SHP77 (cell line): ENCODE measurements at regions not wholly inside any gene's neighbourhood (a gene's known extent, or its start where the extent isn't known, plus 50 kb on each side); places are given as distances from the start of the nearest gene placed in this dataset.
"Not testable (repeated sequence)": the region's sequence is repeated elsewhere in the genome, so short reads cannot be mapped to it uniquely, and the experiment has no call there.

ENCODE experiments used
- DNase-seq, 2 experiments: peaks; one replicate each; lab custom pipeline; 2025; lab: John Stamatoyannopoulos, UW

DNA sequence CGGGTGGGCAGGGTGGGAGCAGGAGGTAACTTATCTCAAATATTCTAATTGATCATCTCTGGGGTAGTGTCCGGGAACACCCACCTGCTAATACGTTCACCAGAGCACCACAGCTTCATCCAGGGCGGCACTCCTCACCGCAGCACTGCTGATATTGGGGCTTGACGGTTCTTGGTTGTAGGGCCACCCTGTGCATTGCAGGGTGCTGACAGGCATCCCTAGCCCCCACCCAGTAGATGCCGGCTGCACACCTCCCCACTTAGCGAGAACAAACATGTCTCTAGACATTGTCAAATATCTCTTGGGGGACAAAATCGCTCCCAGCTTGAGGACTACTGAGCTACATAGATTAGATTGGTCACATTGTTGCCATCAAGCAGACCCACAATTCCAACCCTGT is 73.9 kb upstream of the WASF3 start:
- DNase-seq = no peak

DNA sequence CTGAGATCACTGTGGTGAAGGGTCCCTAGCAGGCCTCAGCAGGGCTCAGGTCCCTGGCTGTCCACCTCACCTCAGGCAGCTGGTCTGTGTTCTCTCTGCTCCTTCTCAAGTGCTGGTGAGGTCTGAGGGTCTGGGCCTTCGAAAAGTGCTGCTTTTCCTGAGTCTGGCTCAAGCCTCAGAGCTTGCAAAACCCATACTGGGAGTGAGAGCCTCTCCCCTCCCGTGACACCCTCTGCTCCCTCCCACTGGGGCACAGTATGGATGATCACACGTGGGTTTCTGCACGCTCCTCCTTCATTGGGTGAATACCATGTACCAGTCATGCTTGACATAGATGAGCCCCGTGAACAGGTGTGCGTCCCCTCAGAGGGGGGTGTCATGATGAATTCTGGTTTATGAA is 73.3 kb upstream of the WASF3 start:
- no peak for DNase-seq

DNA sequence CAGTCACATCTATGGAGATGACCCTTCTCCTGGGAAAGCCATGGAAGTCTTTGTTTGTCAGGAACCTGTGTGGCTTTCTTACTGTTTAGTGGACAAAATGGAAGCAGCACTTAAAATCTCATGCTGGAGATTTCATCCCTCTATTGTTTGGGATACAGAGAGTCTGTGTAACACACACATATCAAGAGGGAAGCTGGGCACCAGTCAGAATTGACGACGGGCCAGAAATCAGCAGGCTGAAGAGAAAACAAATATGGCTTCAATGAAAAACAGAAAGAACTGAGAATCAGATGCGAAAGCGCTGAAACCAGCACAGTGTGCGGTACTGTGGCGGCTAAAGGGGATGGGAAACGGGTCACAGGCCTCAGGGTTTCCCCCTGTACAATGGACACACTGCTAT is 72.2 kb upstream of the WASF3 start:
- no peak for DNase-seq

DNA sequence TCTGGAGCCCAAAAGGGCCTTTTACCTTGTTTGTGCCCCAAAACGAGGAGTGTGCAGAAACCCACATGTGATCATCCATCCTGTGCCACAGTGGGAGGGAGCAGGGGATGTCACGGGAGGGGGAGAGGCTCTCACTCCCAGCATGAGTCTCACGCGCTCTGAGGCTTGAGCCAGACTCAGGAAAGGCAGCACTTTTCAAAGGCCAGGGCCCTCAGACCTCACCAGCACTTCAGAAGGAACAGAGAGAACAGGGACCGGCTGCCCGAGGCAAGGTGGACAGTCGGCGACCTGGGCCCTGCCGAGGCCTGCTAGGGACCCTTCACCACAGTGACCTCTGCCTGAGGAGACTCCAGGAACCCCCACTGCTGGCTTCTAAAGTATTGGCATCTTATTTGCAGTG is 71.7 kb upstream of the WASF3 start:
- no peak for DNase-seq

DNA sequence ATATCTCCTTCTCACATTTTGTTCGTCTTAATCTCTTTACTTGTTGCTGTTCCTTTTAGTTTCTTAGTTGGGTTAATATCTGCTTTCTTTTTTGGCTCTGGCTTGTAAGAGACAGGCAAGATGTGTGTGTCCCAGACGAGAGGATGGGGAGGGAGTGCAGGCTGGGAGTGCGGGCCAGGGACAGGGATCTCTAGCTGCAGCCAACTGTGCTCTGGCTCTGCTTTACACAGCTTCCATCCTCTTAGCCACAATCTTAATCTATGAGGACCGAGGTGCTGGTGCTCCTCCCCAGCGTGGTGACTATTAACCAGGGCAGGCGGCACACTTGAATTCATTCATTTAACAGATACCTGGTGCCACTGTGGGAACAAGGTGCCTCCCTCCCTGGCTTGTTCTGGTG is 70.9 kb upstream of the WASF3 start:
- DNase-seq = no peak

DNA sequence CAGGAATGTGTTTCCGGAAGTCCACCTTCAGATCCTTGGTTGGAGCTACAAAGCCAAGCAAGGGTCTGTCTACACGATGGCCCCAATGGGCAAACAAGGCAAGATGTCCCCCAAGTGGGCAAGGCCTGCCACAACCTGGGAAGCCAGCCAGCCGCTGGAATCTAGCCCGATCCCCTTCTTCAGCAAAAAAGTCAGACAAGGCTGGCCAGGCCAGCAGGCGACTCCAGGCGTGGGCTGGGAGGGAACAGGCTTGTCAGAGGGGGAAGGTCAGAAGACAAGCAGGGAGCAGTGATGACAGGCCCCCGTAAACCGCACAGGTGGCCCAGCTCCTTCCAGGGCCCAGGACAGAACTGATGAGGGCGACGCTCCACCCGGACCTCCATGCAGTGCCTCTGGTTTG is 69.7 kb upstream of the WASF3 start:
- no peak for DNase-seq

DNA sequence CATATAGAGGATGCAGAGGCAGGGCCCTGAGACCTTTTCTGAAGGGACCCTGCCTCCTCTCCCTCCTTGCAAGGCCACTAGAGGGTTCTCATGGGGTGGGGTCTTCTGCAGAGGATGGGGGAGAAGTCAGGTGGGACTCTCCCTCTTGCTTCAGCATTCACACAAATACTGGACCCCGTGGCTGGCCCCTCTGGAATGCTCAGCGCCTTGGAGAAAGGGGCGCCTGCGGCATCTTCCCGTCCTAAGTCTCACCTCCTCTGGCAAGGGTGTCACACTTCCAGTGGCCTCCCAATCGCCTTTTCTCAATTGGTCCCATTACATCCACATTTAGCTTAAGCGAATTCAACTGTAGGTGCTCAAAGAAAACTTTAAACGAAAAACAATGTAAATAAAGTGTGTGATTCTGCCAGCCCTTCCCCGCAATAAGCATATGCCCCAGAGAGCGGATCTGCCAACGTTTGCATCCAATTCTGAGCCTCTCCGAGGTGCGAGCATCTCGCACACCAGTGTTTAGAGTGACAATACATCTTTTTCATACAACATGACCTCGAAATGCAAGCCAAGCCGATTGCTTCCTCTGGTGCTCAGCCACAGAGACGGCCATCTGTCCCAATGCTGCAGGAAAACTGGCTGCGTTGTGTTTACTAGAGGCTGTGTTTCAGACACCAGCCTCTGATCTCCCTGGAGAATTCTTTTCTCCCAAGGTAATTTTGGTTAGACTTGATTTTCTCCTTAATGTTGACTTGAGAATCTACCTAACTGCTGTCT is 69.1 kb upstream of the WASF3 start:
- no peak for DNase-seq

DNA sequence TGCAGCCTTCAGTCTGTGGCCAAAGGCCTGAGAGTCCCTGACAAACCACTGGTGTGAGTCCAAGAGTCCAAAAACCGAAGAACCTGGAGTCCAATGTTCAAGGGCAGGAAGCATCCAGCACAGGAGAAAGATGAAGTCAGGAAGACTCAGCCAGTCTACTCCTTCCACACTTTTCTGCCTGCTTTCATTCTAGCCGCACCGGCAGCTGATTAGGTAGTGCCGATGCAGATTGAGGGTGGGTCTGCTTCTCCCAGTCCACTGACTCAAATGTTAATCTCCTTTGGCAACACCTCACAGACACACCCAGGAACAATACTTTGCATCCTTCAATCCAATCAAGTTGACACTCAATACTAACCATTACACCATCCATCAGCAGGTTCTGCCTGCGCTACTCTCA is 65.2 kb upstream of the WASF3 start:
- DNase-seq = not testable (repeated sequence)

DNA sequence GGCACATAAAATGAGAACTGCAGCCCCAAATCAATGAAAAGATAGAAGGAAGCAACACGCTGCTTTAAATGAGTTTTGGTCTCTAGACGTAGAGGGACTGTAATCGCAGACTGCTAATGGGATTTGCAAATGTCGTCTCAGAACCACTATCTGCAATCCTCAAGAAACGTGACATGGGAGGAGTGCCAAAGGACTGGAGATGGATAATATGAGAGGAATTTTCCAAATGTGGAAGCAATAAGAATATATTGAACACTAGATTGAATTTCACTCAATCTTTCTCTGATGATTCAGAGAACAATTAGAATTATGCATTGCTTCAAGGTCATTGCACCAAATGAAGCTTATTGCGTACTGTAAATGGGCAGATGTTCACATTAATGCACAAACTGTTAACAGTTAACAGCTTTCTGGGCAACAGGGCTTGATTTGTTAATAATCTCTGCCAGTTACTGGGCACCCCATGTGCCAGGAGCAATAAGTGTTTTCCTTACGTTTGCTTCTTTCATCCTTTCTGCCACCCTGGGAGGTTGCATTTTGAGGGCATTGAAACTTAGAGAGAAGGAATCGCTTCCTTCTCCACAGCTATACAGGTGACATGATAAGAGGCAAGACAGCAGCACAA is 62.8 kb upstream of the WASF3 start:
- no peak for DNase-seq

DNA sequence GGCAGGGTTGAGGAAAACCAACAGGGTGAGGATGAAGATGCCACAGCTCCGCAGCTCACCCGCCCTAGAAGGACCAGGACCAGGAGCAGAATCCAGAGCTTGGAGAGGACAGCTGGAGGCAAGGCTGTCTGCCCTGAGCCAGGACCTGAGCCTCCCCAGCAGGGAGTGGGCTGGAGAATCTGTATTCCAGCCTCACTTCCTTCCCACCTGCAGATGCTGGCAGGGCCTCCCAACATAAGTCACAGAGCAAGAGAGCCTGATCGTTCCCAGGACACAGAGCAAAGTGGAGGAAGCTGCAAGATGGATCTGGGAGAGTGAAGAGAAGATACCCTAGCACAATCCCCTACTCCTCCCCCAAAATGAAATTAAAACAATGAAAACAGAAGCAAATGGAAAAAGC is 61.7 kb upstream of the WASF3 start:
- DNase-seq = no peak

DNA sequence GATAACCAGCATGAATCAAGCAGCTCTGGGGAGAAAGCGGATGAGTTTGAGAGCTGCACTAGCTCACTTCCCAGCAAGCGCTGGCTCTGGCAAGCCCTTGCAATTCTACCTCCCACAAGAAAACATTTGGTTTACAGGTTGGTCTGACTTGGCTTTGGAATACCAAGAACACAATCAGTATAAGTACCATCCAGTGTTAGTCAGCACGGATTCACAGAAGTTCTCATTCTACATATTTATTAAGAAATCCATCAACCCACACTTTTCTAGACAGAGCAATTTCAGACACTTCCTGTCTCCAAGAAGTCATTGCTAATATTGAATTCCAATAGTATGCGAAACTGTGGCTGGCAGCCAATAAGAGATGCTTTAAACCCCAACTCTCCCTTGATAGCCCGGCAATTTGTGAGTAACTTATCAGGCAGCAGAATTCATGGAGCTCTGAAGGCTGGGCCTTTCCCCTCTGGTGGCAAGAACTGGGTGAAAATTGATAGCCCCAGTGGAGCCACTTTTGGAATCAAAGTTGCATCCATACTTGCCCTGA is 59.4 kb upstream of the WASF3 start:
- no peak for DNase-seq

DNA sequence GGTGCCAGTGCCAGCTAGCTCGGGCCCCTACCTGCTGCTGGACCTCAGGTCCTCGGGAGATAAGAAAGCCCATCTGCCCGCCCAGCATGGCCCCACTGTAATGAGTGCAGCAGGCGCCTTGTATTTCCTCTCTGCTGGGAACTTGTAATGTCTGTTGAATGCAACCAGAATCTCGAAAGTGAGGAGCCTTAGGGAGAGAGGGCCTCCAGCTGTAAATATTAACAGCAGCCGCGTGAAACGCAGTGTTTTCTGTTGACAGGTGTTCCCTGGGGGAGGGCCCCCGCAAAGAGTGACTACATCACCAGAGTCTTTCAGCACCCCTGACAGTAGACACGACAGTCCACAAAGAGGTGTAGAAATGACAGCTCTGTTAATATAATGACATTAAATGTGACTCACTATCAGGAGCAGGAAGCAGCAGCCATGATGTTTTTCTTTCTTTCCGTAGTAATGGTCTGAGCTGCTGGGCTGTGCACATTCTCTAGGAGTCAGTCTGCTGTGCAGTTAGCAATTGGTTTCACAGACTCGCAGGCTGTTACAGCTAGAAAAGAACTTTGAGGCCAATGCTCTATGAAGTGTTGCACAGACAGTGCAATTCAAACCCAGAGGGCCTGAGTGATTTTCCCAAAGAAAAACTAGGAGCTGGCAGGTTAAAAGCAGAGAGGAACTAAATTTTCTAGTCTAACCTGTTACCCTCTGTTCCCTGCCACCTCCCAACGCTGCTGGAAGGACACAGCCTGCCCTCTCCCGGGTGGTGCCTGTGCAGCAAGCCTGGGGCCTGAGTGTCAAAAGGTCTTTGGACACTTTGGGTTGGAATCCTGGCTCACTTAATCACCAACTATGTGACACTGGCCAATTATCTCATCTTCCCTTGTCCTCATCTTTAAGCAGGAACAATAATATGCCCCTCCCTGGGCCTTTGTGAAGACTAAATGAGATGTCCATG is 58.6 kb upstream of the WASF3 start:
- no peak for DNase-seq

DNA sequence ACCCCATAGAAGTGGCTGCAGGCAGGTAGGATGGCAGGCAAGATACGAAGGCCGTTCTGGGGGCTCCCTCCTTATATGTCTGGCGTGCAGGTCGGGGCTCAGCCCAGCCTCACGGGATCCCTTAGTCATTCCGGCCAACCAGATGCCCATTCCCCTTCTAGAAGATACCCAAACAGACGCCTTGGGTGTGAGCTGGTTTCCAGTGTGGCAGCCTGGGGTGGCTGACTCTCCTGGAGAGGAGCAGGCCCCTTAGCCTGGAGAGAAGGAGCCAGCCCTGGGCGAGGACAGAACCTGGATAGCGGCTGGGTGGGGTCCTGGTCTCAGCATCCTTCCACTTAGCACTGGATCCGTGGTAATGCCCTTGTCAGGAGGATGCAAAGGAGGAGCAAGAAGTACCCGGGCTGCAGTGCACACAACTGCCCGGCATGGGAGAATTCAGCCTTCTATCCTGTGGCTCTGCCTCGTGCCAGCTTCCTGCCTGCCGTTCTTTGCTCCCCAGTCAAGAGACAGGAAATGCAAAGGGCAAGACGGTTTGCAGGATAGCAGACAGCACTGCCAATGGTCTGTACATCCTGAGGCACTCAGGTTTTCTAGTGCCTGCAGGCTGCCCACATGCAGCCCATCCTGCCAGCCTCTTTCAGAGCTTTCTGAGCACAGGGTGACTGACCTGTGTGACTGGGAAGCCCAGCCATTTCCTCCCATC is 56.7 kb upstream of the WASF3 start:
- no peak for DNase-seq

DNA sequence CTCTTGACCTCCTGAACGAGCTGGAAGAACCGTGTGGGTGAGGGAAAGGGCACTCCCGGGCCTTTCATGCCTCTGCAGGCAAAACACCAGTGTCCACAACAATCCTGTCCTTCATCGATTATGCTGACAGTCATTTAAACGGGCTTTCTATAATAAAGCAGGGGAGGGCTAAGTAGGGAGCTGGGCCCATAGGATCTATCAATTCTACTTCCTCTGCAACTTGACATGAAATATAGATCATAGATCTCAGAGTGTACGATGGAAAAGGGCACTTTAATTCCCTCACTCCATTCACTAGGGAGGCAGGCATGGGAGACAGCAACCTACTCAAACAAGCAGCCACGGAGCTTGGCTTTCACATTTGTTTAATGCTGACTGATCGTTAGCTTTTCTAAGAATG is 55.8 kb upstream of the WASF3 start:
- no peak for DNase-seq

DNA sequence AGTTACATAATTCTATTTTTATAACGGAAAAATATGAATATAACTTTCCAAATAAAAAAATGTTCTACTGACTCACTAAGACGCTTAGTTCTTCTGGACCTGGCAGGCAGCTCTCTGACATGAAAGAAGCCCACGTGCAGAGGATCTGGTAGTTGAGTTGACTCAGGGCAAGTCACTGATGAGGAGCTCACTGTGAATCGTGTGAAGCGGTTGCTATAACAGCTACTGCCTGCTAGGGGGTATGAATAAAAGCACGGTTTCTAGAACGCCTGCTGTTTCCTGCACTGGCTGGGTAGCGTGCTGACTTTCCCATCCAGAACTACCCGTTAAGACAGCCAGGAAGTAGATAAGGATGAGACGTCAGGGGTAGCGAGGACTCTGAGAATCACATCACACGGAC is 54.7 kb upstream of the WASF3 start:
- DNase-seq = no peak

DNA sequence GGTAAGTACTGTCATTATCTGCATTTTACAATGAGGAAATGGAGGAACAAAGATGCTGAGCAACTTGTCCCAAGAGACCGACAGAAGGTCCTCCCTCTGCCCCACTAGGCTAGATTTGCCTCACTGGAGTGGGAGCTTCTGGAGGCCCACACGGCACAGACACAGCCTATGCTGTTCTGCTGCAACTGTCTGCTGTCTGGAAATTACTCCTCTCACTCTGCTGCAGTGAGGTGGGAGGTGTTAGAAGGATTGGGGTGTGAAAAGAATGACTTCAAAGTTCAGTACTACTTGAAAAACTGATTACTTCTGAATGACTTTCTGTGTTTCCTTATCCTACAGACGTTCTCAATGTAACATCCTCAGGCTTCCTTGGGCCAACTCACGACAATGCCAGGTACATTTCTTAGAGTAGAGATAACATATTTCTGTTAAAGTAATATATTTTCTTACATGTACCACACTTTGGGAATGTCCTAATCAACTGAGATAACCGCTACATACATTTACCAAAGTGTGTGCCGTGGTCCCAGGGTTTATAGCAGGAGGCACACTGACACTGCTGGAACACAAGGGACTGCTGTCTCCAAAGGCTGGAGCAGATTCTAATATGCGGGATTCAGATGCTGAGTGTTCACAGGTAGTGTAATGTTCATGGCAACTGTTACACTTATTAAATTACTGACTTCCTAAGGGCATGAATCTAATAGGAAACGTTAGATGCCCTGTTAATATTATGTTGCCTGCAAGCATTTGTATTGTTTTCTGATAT is 53.5 kb upstream of the WASF3 start:
- DNase-seq = no peak
